ENCODE measurements at regions not wholly inside any gene's neighbourhood (a gene's known extent, or its start where the extent isn't known, plus 50 kb on each side); places are given as distances from the start of the nearest gene placed in this dataset.
A peak's percentile ranks its signal among the peaks of the same experiment; 100 is the strongest.

GRCh38 chr4:145234091-145234706 is 53.8 kb upstream of the OTUD4 start:
- DNase-seq (ENCODE audit: low spot score): peak; percentile 69

- no peak for DNase-seq (ENCODE audit: low spot score)
These were observed 51.7 kb upstream of the OTUD4 start for GRCh38 chr4:145231906-145232700.

- no peak for DNase-seq (ENCODE audit: low spot score)
These were observed 50.3 kb upstream of the OTUD4 start for GRCh38 chr4:145230726-145231125.
